Ectodermal cell (in vitro differentiated cells): ENCODE measurements at regions not wholly inside any gene's neighbourhood (a gene's known extent, or its start where the extent isn't known, plus 50 kb on each side); places are given as distances from the start of the nearest gene placed in this dataset.
"Not testable (repeated sequence)": the region's sequence is repeated elsewhere in the genome, so short reads cannot be mapped to it uniquely, and the experiment has no call there.

Experiments
- H3K27ac ChIP-seq: 2 replicates; pipeline ENCODE4 v1.7.0; 2013; ENCODE audit warnings: mild to moderate bottlenecking, low read depth, low read length; ENCODE audit not compliant: insufficient read depth, poor library complexity, severe bottlenecking
- H3K27me3 ChIP-seq: 2 replicates; pipeline ENCODE4 v1.7.0; 2013; ENCODE audit warnings: mild to moderate bottlenecking, low read length; ENCODE audit not compliant: insufficient read depth, control insufficient read depth, poor library complexity, severe bottlenecking
- H3K36me3 ChIP-seq: one replicate; pipeline ENCODE4 v1.7.0; 2013; ENCODE audit warnings: low read length; ENCODE audit not compliant: control insufficient read depth, insufficient read depth
- H3K4me1 ChIP-seq: one replicate; pipeline ENCODE4 v1.7.0; 2013; ENCODE audit warnings: low read length; ENCODE audit not compliant: control insufficient read depth, insufficient read depth
- H3K4me3 ChIP-seq: 2 replicates; pipeline ENCODE4 v1.7.0; 2013; ENCODE audit warnings: low read depth, low read length, control low read depth; ENCODE audit not compliant: insufficient read depth
- H3K9me3 ChIP-seq: 2 replicates; pipeline ENCODE4 v1.7.0; 2013; ENCODE audit warnings: mild to moderate bottlenecking, low read length, moderate library complexity; ENCODE audit not compliant: control insufficient read depth
- WGBS, 2 experiments: methylation state at CpG; one replicate each; pipeline ENCODE4 v1.1.7; 2013; ENCODE audit warnings: missing lambda C conversion rate in 2 of 2; 5-methylcytosine and 5-hydroxymethylcytosine counted together

DNA sequence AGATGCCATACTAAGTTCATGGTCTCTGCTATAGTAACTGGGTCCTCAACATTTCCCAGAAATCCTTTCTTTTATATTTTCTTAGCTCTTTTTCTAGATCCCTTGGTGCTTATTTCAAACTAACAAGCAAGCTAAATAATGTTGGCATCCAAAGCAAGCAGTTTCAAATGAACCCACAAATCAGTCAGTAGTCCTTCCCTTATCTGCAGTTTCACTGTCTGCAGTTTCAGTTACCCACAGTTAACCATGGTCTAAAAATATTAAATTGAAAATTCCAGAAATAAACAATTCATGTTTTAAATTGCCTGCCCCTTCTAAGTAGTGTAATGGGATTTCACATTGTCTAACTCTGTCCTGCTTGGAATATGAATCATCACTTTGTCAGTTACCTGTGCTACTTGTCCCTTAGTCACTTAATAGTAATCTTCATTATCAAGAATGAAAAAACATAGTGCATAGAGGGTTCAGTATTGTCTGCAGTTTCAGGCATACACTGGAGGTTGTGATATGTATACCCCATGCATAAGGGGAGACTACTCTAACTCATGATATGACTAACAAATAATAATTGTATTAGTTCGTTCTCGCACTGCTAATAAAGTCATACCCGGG is 633.7 kb downstream of the MECOM start:
- H3K27me3 ChIP-seq, result no peaks in the 10 kb centered on the region
- H3K27ac ChIP-seq, result no peak overlapping the region
- no peaks in the 10 kb centered on the region for H3K4me1 ChIP-seq
- no peaks in the 10 kb centered on the region for H3K36me3 ChIP-seq
- no peaks in the 10 kb centered on the region for H3K9me3 ChIP-seq
- no peak overlapping the region for H3K4me3 ChIP-seq
- WGBS, 2 experiments, result 95 to 97% methylated on average over 3 of the region's 3 CpGs

DNA sequence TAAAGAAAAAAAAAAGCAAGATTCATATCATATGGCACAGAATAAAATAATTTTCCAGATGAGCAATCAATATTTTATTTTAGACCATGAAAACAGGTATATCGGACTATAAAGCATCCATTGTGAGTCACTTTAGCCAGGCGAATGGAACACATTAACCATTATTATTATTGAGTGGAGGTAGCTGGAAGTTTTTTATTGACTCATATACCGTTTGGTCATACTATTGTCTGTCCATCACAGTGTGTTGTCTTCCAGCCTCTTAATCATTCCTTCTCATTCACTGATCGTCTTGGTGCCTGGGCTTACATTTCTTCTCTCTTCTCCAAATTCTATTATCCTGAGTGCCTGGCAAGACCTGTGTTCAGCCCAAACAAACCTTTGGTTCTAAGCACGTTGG is 634.8 kb downstream of the MECOM start:
- WGBS, 2 experiments, result 88 to 93% methylated on average over 3 to 5 of the region's 5 CpGs
- Histone ChIP-seq H3K36me3 (no peaks in the 10 kb centered on the region), H3K9me3 (no peaks in the 10 kb centered on the region), H3K4me1 (no peaks in the 10 kb centered on the region), H3K27ac (no peak overlapping the region), H3K27me3 (no peaks in the 10 kb centered on the region), H3K4me3 (no peak overlapping the region)

DNA sequence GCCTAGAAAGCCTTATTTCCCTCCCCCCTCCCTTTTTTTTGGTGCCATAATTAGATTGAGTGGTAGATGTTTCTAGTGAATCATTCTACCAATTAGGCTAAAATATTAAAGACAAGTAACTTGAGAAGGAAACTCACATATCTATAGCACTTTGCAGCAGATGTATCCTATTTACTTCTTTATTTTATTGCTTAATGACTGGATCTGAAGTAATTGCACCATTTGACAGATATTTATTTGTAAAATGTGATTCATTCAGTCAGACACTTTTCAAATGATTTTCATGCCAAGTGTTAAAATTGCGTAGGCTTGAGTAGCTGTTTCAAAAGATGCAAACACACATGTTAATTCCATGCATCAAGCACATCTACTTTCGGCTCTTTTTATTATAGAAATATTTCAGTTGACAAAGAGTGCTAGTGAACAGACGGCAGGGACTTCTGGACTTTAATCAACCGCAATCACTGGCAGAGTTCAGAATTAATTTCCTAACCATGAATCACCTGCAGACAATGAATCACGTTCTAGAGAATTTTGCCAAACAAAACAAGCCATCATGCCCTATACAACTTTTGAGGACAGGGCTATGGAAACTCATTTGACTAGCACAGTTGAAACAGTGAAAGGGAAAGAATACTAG is 636.8 kb downstream of the MECOM start:
- 90 to 92% methylated on average over 5 of the region's 5 CpGs for WGBS, 2 experiments
- Histone ChIP-seq H3K4me3 (no peak overlapping the region), H3K27ac (no peak overlapping the region), H3K9me3 (no peaks in the 10 kb centered on the region), H3K27me3 (no peaks in the 10 kb centered on the region), H3K4me1 (no peaks in the 10 kb centered on the region), H3K36me3 (no peaks in the 10 kb centered on the region)

GRCh38 chr3:169022457-169022856 is 641.1 kb downstream of the MECOM start:
- H3K9me3 ChIP-seq, result no peaks in the 10 kb centered on the region
- 89 to 100% methylated on average over 1 of the region's 1 CpG for WGBS, 2 experiments
- no peaks in the 10 kb centered on the region for H3K36me3 ChIP-seq
- no peaks in the 10 kb centered on the region for H3K27me3 ChIP-seq
- no peaks in the 10 kb centered on the region for H3K4me1 ChIP-seq
- no peak overlapping the region for H3K27ac ChIP-seq
- H3K4me3 ChIP-seq, result no peak overlapping the region

GRCh38 chr3:169020371-169020770 is 643.1 kb downstream of the MECOM start:
- no peaks in the 10 kb centered on the region for H3K36me3 ChIP-seq
- H3K27me3 ChIP-seq, result no peaks in the 10 kb centered on the region
- WGBS, 2 experiments, result 90 to 95% methylated on average over 1 of the region's 1 CpG
- no peaks in the 10 kb centered on the region for H3K9me3 ChIP-seq
- H3K4me3 ChIP-seq, result no peak overlapping the region
- H3K4me1 ChIP-seq, result no peaks in the 10 kb centered on the region
- no peak overlapping the region for H3K27ac ChIP-seq

- Histone ChIP-seq H3K4me1 (no peaks in the 10 kb centered on the region), H3K27me3 (peaks cover 1% of the 10 kb centered on the region), H3K27ac (no peak overlapping the region), H3K9me3 (no peaks in the 10 kb centered on the region), H3K36me3 (no peaks in the 10 kb centered on the region), H3K4me3 (no peak overlapping the region)
Measured at GRCh38 chr3:169009453-169009852, 654.1 kb downstream of the MECOM start.

- Histone ChIP-seq H3K9me3 (no peaks in the 10 kb centered on the region), H3K27ac (no peak overlapping the region), H3K4me3 (no peak overlapping the region), H3K27me3 (peaks cover 4% of the 10 kb centered on the region), H3K4me1 (no peaks in the 10 kb centered on the region), H3K36me3 (no peaks in the 10 kb centered on the region)
- 20 to 25% methylated on average over 2 of the region's 2 CpGs for WGBS, 2 experiments
Measured at GRCh38 chr3:169008776-169009358, 654.6 kb downstream of the MECOM start.

GRCh38 chr3:169007145-169007544 is 656.4 kb downstream of the MECOM start:
- H3K36me3 ChIP-seq, result no peaks in the 10 kb centered on the region
- peaks cover 5% of the 10 kb centered on the region for H3K4me1 ChIP-seq
- no peak overlapping the region for H3K27ac ChIP-seq
- no peaks in the 10 kb centered on the region for H3K9me3 ChIP-seq
- H3K4me3 ChIP-seq, result no peak overlapping the region
- WGBS, 2 experiments, result 71% methylated on average over 2 of the region's 2 CpGs; no CpG with 5 or more reads in 1 of the 2 experiments
- H3K27me3 ChIP-seq, result peaks cover 14% of the 10 kb centered on the region

GRCh38 chr3:169006398-169006797 is 657.1 kb downstream of the MECOM start:
- H3K4me1 ChIP-seq, H3K9me3 ChIP-seq, H3K36me3 ChIP-seq, H3K27ac ChIP-seq, H3K4me3 ChIP-seq: not testable (repeated sequence)
- no CpG with 5 or more reads among the region's 5 CpGs for WGBS, 2 experiments
- peaks cover 21% of the 10 kb centered on the region for H3K27me3 ChIP-seq

GRCh38 chr3:169002689-169003088 is 660.8 kb downstream of the MECOM start:
- Histone ChIP-seq H3K36me3 (no peaks in the 10 kb centered on the region), H3K9me3 (no peaks in the 10 kb centered on the region), H3K27ac (no peak overlapping the region), H3K4me1 (peaks cover 5% of the 10 kb centered on the region), H3K4me3 (no peak overlapping the region), H3K27me3 (peaks cover 28% of the 10 kb centered on the region)
